GM10248 (cell line): ENCODE measurements at regions not wholly inside any gene's neighbourhood (a gene's known extent, or its start where the extent isn't known, plus 50 kb on each side); places are given as distances from the start of the nearest gene placed in this dataset.

ENCODE experiments used
- CTCF ChIA-PET: fragments of 300-600 bp; sonication (Branson Sonifier 250); formaldehyde crosslinking; extraction: SDS; loops from one replicate; lab custom pipeline; 2021; ENCODE audit warnings: antibody characterized with exemption; lab: Yijun Ruan, JAX
- POLR2A ChIA-PET: fragments of 350-650 bp; sonication (Branson Sonifier 250); formaldehyde crosslinking; extraction: SDS; loops from one replicate; lab custom pipeline; 2020; ENCODE audit warnings: antibody characterized with exemption; lab: Yijun Ruan, JAX
- DNase-seq: peaks from one replicate; pipeline ENCODE4 v3.0.0; 2012; ENCODE audit errors: extremely low spot score
- TF ChIP-seq, protein P1 (sequence below): IDR thresholded peaks from 2 replicates; pipeline ENCODE4 v1.5.1; 2012; ENCODE audit warnings: mild to moderate bottlenecking, low read depth; ENCODE audit errors: extremely low read depth, missing control alignments, control extremely low read depth

DNA sequence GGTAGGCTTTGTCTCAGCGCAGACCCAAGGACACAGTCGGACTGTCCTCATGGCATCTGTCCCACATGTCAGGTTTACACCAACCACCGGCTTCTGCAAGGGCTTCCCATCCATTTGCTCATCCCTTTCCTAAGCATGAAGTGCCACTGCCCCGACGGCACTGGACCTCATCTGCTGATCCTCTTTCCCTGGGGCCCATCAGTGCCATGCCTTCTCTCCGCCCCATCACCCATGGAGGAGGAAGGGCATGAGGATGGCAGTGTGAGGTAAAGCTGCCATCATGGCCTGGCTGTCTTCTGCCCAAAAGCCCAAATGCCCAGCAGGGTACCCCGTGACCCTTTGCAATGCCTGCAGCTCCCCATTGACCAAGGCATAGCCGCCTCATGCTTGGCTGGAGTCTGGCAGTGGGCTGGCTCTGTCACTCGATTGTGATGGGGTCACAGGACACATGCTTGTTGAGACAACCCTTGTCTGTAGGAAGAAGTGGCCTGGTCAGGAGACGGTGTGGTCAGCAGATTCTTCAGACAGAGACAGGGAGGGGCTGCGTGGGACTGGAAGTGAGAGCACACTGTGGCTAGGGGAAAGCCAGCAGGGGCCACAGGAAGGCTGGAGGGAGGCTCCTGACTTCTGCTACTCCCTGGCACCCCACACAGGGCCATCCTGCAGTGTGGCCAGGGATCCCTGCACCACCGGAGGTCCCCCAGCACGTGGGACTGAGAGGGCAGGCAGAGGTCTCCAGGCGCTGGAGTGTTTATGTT lies 493.7 kb upstream of the HS6ST1 start:
- CTCF ChIA-PET, result no interaction called here
- TF ChIP-seq, protein P1, sequence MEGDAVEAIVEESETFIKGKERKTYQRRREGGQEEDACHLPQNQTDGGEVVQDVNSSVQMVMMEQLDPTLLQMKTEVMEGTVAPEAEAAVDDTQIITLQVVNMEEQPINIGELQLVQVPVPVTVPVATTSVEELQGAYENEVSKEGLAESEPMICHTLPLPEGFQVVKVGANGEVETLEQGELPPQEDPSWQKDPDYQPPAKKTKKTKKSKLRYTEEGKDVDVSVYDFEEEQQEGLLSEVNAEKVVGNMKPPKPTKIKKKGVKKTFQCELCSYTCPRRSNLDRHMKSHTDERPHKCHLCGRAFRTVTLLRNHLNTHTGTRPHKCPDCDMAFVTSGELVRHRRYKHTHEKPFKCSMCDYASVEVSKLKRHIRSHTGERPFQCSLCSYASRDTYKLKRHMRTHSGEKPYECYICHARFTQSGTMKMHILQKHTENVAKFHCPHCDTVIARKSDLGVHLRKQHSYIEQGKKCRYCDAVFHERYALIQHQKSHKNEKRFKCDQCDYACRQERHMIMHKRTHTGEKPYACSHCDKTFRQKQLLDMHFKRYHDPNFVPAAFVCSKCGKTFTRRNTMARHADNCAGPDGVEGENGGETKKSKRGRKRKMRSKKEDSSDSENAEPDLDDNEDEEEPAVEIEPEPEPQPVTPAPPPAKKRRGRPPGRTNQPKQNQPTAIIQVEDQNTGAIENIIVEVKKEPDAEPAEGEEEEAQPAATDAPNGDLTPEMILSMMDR, result no peak
- POLR2A ChIA-PET, result no interaction called here
- no peak for DNase-seq

DNA sequence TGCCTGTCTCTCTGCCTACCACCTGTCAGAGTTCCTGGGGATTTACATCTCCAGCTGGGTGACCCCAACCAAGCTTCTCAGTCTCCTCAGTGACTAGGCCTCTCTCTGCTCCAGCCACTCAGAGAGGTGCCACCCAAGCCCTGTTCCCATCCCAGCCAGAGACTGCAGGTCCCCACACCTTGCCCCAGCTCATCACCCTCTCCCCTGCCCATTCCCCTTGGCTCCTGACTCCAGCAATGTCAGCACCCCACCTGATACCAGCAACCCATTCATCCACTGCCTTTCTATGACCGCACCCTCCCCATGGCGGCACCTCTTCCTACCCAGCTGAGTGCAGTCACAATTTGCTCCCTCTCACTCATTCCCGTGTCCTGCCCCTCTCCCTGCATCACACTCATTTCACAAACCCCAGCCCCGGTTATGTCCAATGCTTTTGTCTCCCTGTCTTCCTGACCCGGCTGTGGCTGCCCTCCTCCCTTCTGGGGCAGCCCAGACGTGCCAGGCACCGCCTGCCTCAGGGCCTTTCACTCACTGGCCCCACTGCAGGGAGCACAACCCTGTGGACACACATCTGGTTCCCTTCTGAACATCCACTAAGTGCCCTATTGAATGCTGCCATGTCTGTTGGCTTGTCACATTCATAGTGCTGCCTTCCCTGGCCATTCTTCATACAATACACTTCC lies 494.8 kb upstream of the HS6ST1 start:
- ChIA-PET POLR2A (no interaction called here), CTCF (no interaction called here)
- TF ChIP-seq, protein P1, result no peak
- DNase-seq, result no peak

DNA sequence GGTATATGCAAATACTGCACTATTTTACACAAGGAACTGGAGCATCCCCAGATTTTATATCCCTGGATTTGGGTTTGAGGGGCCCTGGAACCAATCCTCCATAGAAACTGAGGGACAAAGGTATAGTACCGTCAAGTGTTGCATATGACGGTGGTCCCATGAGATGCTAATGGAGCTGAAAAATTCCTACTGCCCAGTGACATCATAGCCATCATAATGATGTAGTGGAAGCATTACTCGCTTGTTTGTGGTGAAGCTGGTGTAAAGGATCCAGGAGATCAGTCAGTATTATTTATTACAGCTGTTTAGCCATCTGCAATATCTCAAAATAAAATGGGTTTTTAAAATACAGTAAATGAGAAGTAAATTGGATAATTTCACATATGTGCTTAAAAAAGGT lies 496.6 kb upstream of the HS6ST1 start:
- TF ChIP-seq, protein P1, result no peak
- CTCF ChIA-PET, result no interaction called here

DNA sequence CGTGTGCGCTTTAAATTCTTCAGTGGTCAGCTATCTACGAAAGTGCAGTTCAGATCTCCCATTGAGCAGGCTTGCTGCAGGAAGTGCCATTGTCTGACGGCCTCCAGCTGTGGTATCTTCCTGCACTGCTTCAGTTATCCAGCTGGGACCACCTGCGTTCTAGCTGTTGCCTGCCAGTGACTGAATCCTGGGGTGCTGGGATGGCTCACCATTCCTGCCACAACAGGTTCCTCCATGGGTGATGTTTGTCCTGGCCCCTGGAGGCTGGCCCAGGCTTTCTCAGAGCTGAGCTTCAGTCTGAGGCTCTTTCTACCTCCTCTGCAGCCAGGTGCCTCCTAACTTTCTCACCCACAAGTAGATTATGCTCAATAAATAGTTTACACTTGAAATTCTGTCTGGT lies 498.5 kb upstream of the HS6ST1 start:
- no peak for DNase-seq
- TF ChIP-seq, protein P1, result no peak
- CTCF ChIA-PET, result no interaction called here
- POLR2A ChIA-PET, result no interaction called here

More for the DNA sequence above, 496.6 kb upstream of the HS6ST1 start:
- POLR2A ChIA-PET, result no interaction called here
- no peak for DNase-seq

DNA sequence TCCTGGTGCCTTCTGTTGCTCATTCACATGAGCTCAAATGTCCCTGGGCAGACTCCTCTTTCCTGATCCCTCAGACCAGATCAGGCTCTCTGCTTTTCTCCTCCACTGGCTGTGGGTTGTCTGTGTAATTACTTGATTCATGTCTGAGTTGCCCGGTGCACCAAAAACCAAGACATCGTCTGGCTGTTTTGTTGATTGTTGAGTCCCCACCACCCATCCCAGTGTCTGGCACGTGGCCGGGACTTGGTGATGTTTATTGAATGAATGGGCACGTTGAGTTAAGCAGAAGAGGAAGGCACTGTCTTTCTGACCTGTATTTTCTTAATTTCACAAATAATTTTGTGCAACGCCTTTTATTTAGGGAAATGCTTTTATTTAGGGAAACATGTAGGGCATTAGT lies 499.1 kb upstream of the HS6ST1 start:
- ChIA-PET CTCF (no interaction called here), POLR2A (no interaction called here)
- no peak for DNase-seq
- TF ChIP-seq, protein P1, result no peak

DNA sequence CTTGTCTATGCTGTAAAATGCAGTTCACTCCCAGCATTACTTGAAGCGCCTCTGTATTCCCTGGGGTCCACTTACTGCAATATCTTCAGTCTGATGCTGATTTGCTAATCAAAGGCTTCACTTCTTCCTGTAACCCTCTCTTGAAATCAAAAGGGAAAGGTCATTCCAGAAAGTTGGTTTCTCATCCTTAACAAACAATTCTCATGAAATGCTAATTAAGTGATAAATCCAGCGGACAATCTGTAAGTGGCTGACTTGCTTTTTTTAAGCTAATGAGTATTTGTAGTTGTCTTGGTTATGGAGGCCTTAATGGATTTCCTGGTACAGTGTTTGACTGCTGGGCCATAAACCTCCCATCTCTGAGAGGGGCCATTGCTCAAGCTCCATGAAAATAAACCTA lies 499.6 kb upstream of the HS6ST1 start:
- TF ChIP-seq, protein P1, result no peak
- ChIA-PET POLR2A (no interaction called here), CTCF (no interaction called here)
- DNase-seq, result no peak
